SKM-1 treated with dmso at 0.1 percent for 144 hours (cell line): ENCODE measurements at regions not wholly inside any gene's neighbourhood (a gene's known extent, or its start where the extent isn't known, plus 50 kb on each side); places are given as distances from the start of the nearest gene placed in this dataset.
"Not testable (repeated sequence)": the region's sequence is repeated elsewhere in the genome, so short reads cannot be mapped to it uniquely, and the experiment has no call there.

Source experiments
- DNase-seq: peaks from one replicate; lab custom pipeline; 2025; ENCODE audit not compliant: unreplicated experiment; lab: John Stamatoyannopoulos, UW

DNA sequence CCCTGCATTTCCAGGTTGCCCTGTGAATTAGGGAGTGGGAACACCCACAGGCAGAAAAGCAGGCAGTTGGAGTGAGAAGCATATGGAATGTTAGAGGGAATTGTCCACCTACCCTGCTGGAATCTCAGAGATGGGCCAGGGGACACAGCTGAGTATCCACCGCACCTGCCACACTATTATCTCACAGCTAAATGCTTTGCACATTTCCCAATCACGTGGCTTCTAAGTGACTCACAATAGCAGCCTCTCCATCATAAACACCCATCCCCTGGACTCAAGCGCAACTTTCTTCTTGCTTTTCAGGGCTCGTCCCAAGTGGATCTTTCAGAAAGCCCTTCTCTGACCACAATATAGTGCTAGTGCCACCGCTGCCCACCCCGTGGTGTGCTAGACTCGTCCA, 389.0 kb upstream of the LMCD1 start:
- DNase-seq: no peak

DNA sequence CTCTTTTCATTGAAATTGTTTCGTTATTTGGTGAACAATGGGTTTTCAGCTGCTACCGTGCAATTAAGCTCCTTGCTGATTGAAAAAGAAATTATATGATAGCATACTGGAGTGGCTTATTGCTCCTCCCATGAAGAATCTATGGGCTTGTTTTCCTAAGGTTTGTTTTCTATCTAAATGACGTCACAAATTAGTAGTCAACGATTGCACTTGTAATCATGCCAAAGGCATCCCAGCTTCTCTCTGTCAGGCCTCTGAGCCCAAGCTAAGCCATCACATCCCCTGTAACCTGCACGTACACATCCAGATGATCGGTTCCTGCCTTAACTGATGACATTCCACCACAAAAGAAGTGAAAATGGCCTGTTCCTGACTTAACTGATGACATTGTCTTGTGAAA, 388.0 kb upstream of the LMCD1 start:
- no peak for DNase-seq

DNA sequence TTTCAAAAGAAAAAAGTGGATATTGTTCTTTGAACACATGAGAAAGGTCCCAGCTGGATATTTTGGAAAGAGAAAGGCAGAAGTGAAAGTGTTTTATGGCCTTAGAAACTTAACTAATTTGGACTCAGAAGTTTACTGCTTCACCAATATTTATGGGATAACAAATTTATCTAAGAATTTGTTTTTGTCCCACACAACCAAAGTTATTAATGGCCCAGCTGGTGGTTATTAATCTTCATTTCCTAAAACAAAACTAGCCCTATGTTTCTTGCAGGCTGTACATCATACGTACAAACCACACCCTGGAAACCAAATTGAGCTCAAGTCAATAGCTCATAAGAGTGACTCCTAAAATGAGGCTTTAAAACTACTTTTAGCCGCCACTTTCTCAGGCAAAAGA, 372.9 kb upstream of the LMCD1 start:
- no peak for DNase-seq

DNA sequence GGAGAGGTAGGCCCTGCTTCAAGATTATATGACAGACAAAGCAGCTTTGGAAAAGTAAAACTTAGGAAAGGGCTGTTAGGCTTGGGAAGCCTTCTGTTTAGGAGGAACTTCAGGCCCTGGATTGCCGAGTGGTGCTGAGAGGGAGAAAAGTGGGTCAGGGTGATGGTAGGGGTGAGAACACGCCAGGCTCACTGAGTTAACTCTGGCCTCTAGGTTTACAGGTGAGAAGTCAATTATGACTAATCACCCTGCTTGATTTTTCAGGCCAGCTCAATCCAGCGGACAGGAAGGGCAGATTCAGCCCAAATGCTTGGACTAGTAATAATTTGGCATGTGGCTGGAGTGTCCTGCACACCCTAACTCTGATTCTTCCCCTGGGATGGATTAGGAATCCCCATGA, 365.1 kb upstream of the LMCD1 start:
- DNase-seq: no peak

DNA sequence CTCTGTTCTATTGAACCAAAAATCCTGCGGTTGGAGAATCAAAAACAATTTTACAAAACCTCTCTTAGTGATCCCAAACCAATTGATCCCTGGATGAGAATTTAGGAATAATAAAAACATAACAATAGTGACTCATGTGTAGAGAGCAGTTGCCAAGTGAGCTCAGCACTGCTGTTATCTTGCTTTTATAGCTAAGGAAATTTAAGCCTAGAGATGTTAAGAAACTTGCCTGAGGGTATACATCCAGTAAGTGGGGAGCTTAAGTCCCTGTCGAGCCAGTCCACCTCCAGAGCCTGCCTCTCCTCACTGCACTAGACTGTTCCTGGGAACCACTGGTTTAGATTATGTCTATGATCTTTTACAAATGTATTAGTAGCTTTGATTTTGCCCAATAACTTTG, 358.4 kb upstream of the LMCD1 start:
- DNase-seq: no peak

DNA sequence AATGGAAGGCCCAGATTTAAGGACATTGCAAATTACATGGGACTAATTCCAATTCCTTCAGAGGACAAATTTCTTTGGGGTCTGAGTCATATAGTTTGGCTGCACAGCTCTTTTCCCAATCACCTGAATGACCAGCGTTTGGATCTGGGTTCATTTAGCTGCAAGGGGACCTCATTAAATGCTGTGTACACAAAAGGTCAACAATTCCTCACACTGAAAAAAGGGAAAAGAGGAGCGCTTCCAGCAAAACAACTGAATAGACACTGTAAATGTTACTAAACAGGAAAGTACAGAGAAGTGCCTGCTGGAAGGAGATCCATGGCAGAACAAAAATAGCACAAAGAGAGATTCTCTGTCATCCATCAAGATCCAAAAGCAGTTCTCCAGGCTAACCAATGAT, 356.0 kb upstream of the LMCD1 start:
- DNase-seq: no peak

DNA sequence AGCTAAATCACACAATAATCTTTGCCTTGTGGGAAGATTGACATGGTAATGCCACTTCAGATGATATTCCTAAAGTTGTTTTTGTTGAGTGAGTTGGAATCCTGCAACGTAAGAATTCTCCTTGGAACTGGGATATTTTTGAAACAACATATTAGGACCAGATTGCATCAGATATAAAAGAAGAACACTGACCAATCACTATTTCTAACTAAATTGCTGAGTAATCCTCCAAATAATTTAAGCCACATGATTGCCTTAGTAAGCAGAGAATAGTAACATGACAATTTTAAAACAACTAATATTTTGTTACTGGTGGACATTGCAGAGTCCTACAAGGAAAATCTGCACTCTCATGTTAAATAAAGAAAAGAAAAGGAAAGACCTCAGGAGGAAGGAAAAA, 353.9 kb upstream of the LMCD1 start:
- DNase-seq: no peak

DNA sequence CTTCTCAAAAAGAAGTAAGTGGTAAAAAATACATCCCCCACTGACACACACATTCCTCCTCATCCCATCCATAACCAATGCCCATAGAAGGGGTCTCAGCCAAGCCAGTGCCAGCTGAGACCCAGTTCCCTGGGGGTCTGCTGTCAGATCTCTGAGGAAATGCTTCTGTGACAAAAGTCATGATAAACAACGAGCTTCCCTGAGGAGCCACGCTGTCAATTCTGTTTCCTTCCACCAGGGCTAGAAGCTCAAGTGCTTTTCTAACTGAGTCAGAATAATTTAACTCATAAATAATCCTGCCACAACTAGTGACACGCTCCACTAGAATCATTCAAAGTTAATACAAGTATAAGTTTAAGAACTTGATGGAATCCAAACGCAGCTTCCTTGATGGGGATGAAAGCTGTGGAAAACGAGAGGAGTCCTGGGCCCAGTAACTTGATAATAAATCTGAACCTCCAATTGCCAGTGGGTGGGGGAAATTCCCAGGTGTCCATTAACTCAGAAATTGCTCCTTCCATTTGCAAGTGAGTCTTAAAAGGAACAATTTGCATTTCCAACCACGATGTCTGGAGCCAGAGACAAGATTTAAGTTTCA, 348.7 kb upstream of the LMCD1 start:
- no peak for DNase-seq

DNA sequence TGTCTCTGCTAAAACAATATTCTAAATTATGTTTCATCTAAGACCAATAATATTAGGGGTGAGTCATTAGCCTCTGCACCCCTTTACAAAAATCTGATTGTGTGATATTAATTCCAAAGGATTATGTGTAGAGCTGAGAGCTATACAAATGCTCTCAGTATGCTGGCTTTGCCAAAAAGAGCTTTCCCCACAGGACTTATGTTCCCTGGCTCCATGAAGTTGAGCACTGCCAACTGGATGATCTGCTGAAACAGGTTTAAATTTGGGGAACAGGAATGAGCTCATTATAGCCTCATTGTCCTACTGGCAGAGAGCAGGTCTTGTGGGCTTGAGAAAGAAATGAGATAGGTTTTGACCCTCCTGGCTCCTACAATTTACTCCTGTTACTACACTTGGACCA, 347.8 kb upstream of the LMCD1 start:
- DNase-seq: no peak

DNA sequence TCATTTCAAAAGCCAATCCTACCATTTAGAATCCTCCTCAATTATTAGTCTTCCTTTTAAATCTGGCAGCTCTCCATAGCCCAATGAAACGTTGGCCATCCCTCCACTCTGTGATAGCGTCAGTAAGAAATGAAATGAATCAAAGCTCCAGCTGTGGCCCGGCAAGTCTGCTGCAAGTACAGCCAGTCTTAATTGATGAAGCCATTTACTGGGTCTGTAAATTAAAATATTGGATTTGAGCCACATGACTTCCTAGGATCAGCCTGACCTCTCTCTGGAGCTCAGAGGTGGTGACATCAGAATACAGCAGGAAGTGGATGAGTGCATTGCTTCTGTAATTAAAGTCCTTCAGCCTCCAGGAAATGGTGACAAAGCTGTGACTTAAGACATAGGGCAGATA, 347.0 kb upstream of the LMCD1 start:
- no peak for DNase-seq

DNA sequence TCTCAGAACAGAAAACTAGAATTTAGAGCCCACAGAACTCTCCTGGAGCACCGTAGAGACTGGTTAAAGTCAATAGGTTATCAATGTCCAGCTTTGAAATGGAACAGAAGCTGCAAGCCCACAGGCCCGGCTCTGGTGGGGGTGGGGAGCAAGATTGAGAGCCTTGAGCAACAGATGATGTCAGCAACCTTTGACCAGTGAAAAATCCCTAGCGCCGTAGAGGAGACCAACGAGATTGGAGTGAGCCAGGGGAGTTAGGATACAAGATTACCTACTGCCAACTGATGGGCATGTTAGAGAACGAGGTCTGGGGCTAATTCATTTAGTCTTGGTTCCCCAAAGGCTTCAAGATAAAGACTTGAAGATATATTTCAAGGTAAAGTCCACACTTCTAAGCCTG, 345.5 kb upstream of the LMCD1 start:
- DNase-seq: no peak

DNA sequence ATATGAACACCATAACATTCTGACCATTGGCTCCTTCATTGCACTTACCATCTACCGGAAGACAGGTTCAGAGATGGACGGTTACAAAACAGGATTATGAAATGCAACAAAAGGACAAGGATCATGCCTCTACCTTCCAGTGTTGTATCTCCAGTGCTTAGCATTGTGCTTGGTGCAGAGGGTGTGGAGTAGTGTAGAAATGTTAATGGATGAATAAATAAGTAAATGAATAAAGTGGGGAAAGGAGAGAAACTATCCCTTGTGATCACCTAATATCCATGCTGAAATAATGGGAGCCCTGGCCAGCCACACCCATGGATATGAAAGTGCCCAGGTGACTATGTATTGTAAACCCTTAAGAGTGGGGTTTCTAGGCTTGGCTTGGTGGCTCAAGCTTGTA, 344.8 kb upstream of the LMCD1 start:
- no peak for DNase-seq

DNA sequence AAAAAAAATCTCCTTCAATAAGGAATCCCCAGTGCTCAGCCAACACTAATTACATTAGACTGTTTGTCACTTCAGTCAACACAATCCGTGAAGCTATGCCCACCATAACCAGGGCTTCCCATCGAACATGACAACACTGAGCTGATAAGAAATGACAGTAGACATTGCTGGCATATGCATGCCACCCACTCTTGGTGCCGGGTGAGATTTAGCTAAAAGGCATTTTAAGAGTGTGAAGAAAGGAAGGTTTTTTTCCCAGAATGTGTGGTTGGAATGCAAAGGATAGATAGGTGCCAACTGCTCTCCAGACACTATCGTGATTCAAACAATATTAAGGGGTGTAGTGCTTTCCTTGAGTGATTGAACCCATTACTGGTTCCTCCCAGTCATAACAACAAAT, 344.0 kb upstream of the LMCD1 start:
- DNase-seq: no peak

DNA sequence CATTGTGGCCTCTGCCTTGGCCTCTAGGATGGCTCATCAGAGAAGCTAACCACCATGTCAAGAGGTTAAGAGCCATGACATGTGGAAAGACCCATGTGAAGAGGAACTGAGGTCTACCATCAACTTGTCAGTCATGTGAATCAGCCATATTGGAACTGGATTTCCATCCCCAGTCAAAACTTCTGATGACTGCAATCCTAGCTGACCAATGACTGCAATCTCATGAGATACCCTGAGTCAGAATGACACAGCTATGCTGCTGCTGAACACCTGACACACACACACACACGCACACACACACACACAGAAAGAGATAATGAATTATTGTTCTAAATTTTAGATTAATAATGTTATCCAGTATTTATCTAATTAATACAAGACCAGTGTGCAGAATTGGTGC, 337.5 kb upstream of the LMCD1 start:
- DNase-seq: no peak

DNA sequence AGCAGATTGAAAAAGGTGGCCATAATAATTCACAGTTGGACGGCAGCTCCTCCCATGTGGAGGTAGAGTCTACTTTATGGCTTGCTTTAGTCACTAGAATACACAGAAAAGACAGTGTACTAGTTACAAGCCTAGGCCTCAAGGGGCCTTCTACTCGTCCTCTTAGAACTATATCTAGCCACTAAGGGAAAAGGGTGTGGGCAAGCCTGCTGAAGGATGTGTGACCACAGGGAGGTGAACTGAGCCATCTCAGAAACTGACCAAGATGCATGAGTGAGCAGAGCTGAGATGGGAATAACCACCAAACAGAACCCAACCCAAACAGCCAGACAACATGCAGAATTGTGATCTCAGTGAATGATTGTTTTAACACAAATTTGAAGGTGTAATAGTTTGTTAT, 335.6 kb upstream of the LMCD1 start:
- DNase-seq: no peak

DNA sequence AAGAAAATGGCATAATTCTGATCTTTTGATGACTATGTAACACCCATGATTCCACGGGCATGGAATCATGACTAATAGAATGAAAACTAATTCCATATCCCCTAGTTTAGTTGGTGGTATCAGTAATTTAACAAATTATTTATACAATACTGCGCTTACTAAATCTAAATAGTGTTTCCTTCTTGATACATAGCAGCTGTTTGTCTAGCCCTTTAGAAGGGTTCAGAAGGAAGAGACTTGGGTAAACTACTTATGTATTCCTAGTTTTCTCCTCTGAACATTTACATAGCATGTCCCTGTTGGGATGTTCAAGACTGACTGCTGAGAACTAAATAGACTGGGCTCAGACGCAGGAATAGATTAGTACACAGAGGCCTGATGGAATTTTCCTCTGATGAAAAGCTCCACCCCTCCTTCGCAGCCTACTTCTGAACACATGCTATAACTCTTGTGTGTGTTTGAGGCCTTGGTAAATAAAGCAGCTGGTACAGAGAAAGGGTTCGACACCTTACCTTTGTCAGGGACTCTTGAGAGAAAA, 330.6 kb upstream of the LMCD1 start:
- DNase-seq: no peak

DNA sequence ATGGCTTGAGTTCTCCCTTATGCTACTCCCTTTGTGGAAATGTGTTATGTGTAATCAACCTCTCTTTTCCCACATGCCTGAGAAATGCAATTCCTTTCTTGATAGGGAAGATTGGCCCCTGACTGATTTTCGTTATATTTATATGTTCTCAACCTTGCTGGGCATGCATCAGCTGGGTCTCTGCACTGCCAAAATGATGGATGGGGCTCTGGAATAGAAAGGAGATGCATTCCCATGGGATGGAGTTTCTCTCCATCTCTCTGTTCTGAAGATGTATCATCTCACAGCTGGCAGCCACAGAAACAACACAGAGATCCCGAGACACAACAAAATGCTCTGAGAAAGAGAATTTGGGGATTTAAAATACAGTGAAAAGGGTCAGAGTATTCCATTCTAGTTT, 327.7 kb upstream of the LMCD1 start:
- DNase-seq: no peak

DNA sequence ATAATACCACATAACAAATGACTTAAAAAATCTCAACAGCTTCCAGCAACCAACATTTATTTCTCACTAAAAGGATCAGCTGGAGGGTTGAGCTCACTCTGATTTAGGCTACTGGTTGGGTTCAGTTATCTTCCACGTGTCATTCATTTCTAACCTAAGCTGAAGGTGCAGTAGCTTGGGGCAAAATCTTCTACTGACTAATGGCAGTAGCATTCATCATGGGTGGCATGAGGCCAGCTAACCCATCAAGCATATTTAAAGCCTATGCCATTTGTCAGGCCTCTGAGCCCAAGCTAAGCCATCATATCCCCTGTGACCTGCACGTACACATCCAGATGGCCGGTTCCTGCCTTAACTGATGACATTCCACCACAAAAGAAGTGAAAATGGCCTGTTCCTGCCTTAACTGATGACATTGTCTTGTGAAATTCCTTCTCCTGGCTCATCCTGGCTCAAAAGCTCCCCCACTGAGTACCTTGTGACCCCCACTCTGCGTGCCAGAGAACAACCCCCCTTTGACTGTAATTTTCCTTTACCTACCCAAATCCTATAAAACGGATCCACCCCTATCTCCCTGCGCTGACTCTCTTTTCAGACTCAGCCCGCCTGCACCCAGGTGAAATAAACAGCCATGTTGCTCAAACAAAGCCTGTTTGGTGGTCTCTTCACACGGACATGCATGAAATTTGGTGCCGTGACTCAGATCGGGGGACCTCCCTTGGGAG, 324.7 kb upstream of the LMCD1 start:
- not testable (repeated sequence) for DNase-seq

DNA sequence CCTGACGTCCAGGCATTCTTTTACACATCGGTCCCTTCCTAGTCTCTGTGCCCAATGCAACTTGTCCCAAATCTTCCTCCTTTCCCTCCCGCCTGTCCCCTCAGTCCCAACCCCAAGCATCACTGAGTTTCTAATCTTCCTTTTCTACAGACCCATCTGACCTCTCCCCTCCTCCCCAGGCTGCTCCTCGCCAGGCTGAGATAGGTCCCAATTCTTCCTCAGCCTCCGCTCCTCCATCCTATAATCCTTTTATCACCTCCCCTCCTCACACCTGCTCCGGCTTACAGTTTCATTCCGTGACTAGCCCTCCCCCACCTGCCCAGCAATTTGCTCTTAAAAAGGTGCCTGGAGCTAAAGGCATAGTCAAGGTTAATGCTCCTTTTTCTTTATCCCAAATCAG, 323.1 kb upstream of the LMCD1 start:
- DNase-seq: not testable (repeated sequence)

DNA sequence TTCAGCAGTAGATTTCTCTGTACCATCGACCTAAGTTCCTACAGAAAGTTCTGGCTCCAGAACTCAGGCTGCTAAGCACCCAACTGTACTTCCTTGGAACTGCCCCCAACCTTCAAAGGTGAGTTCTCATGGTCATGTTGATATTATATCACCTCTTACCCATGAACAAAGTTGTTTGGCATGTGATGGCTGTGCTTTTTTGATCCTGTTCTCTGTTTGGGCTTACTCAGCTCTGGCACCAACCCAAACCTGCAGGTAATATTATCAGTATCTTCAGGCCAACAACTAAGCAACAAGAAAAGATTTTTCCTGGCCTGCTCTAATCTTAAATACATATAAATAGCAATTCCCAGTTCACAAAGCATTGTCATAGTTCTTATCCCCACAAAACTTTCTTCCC, 318.7 kb upstream of the LMCD1 start:
- DNase-seq: no peak

DNA sequence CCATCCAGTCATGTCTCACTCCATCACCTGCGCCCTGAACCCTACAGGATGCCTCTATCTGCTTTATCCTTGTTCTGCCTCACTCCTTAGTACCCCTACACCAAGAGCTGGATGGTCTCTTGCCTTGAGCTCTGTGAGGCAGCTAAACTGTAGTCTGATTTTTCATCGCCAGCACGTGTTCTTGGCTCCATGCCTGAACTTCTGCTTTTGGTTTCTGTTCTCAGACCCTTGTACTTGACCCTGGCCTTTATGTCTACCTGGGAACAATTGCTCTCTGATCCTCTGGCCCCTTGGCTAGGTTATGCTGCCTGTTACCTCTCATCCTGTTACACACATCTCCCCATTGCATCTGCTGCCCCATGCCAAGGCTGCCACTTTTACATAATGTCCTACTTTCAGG, 318.0 kb upstream of the LMCD1 start:
- DNase-seq: peak; percentile 19

DNA sequence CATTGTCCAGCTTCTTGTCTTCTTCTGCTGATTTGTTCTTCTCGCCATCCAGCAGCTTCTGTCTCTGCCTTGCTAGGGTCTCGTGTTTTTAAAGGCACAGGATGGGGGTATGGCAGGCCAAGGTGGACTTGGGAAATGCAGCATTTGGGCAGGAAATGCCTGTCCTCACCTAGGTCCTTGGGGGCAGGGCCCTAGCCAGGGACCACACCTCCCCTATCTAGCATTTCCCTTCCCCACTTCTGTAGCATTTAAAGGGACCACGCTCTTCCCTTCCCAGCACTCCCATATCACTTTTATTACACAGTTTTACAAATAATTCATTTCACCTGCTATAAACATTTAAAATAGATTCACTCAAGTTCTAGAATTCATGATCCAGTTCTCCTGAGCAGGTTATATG, 315.4 kb upstream of the LMCD1 start:
- no peak for DNase-seq

DNA sequence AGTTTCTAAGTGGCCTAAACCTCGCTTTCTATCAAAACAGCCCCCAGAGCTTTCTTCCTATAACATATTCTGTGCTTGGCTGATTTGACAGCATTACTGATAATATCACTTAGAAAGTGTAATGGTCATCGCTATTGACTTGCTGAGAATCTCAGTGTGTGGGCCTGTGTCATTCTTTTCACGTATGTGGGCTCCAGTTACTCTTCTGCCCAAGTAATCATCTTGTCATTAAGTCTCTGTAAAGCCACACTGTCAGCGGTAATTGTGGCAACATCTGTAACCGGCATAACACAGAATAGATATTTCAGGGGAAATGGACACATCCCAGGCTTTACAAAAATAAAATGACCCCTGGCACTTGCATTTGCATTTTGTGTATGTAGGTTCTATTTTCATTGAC, 313.6 kb upstream of the LMCD1 start:
- no peak for DNase-seq
